Neuronal stem cell (in vitro differentiated cells): ENCODE measurements at regions not wholly inside any gene's neighbourhood (a gene's known extent, or its start where the extent isn't known, plus 50 kb on each side); places are given as distances from the start of the nearest gene placed in this dataset.
"Not testable (repeated sequence)": the region's sequence is repeated elsewhere in the genome, so short reads cannot be mapped to it uniquely, and the experiment has no call there.

ENCODE experiments used
- DNase-seq: peaks from one replicate; pipeline ENCODE4 v3.0.0-alpha.2; 2013; ENCODE audit warnings: low spot score
- H2AFZ ChIP-seq: one replicate; pipeline ENCODE4 v1.6.1; 2013; ENCODE audit warnings: mild to moderate bottlenecking, low read length, inconsistent platforms
- H2AK5ac ChIP-seq: 2 replicates; pipeline ENCODE4 v1.6.1; 2013; ENCODE audit warnings: low read depth, mild to moderate bottlenecking, inconsistent platforms, low read length, moderate library complexity, mixed read lengths
- H2BK120ac ChIP-seq: 2 replicates; pipeline ENCODE4 v1.6.1; 2013; ENCODE audit warnings: low read depth, mild to moderate bottlenecking, inconsistent platforms, low read length, moderate library complexity, mixed read lengths
- H2BK12ac ChIP-seq: one replicate; pipeline ENCODE4 v1.6.1; 2013; ENCODE audit warnings: low read length, inconsistent platforms
- H2BK15ac ChIP-seq: 2 replicates; pipeline ENCODE4 v1.6.1; 2013; ENCODE audit warnings: mild to moderate bottlenecking, low read length, inconsistent platforms, mixed read lengths
- H2BK5ac ChIP-seq: one replicate; pipeline ENCODE4 v1.6.1; 2013; ENCODE audit warnings: inconsistent platforms, mild to moderate bottlenecking, low read length, moderate library complexity
- H3K14ac ChIP-seq: one replicate; pipeline ENCODE4 v1.6.1; 2013; ENCODE audit warnings: low read length, inconsistent platforms
- H3K18ac ChIP-seq: 2 replicates; pipeline ENCODE4 v1.6.1; 2013; ENCODE audit warnings: low read length, inconsistent platforms
- H3K23ac ChIP-seq: 2 replicates; pipeline ENCODE4 v1.6.1; 2013; ENCODE audit warnings: low read depth, mild to moderate bottlenecking, mixed read lengths, low read length, inconsistent platforms; ENCODE audit not compliant: poor library complexity
- H3K27ac ChIP-seq: replicated peaks from 3 replicates; pipeline ENCODE4 v1.5.1; 2013; ENCODE audit warnings: low read length, inconsistent platforms
- H3K27me3 ChIP-seq, 3 experiments: 2 replicates each; pipeline ENCODE4 v1.6.1; 2013; ENCODE audit warnings: low read length in 3 of 3, mild to moderate bottlenecking in 2 of 3, inconsistent platforms in 1 of 3, low read depth in 1 of 3, mixed read lengths in 1 of 3, moderate library complexity in 1 of 3; ENCODE audit not compliant: control insufficient read depth in 3 of 3, insufficient read depth in 3 of 3
- H3K36me3 ChIP-seq, 2 donors: replicated peaks in 1 of 2; 2 replicates each; pipeline ENCODE4 v1.6.1; 2013; ENCODE audit warnings: low read length in 2 of 2; ENCODE audit not compliant: control insufficient read depth in 2 of 2, insufficient read depth in 2 of 2
- H3K4ac ChIP-seq: 2 replicates; pipeline ENCODE4 v1.6.1; 2013; ENCODE audit warnings: inconsistent platforms, mild to moderate bottlenecking, low read length, moderate library complexity
- H3K4me1 ChIP-seq, 2 donors: 1 replicate in 1 of 2; 2 replicates in 1 of 2; pipeline ENCODE4 v1.6.1; 2013; ENCODE audit warnings: low read length in 2 of 2, low read depth in 1 of 2; ENCODE audit not compliant: control insufficient read depth in 2 of 2, insufficient read depth in 1 of 2
- H3K4me2 ChIP-seq: one replicate; pipeline ENCODE4 v1.6.1; 2013; ENCODE audit warnings: mild to moderate bottlenecking, low read length, inconsistent platforms; ENCODE audit not compliant: insufficient read depth, poor library complexity, severe bottlenecking
- H3K4me3 ChIP-seq, 2 donors: 2 replicates each; pipeline ENCODE4 v1.5.1; 2013; ENCODE audit warnings: low read length in 2 of 2, mild to moderate bottlenecking in 2 of 2, inconsistent platforms in 1 of 2, moderate library complexity in 1 of 2
- H3K79me1 ChIP-seq: one replicate; pipeline ENCODE4 v1.6.1; 2013; ENCODE audit warnings: low read depth, mild to moderate bottlenecking, inconsistent platforms, low read length, moderate library complexity
- H3K9ac ChIP-seq: one replicate; pipeline ENCODE4 v1.6.1; 2013; ENCODE audit warnings: mild to moderate bottlenecking, low read depth, low read length, inconsistent platforms; ENCODE audit not compliant: poor library complexity
- H3K9me3 ChIP-seq, 2 donors: replicated peaks in 1 of 2; 2 replicates each; pipeline versions ENCODE3 to v1.6.1; 2013; ENCODE audit warnings: low read length in 2 of 2, mild to moderate bottlenecking in 2 of 2, inconsistent platforms in 1 of 2, low read depth in 1 of 2, mixed read lengths in 1 of 2, moderate library complexity in 1 of 2; ENCODE audit not compliant: control insufficient read depth in 2 of 2, insufficient read depth in 1 of 2
- H4K8ac ChIP-seq: one replicate; pipeline ENCODE4 v1.6.1; 2013; ENCODE audit warnings: low read depth, mild to moderate bottlenecking, inconsistent platforms, low read length, moderate library complexity
- H4K91ac ChIP-seq: one replicate; pipeline ENCODE4 v1.6.1; 2013; ENCODE audit warnings: low read length, low read depth, mild to moderate bottlenecking, inconsistent platforms; ENCODE audit not compliant: poor library complexity
- WGBS, 2 donors: extraction: QIAGEN DNeasy Blood & Tissue Kit; methylation state at CpG; one replicate each; pipeline ENCODE4 v1.1.7; 2013; ENCODE audit warnings: missing lambda C conversion rate in 2 of 2, mixed read lengths in 1 of 2; ENCODE audit not compliant: insufficient read length in 2 of 2, insufficient replicate concordance in 1 of 2; ENCODE audit errors: extremely low coverage in 2 of 2; 5-methylcytosine and 5-hydroxymethylcytosine counted together

GRCh38 chr2:84300001-84300695, 158.9 kb downstream of the SUCLG1 start:
- not testable (repeated sequence) for DNase-seq, H2BK15ac ChIP-seq, H2BK120ac ChIP-seq, H3K18ac ChIP-seq, H2AFZ ChIP-seq, H3K4me3 ChIP-seq, H3K27me3 ChIP-seq, H2BK5ac ChIP-seq, H3K4me1 ChIP-seq, H3K9ac ChIP-seq, H4K8ac ChIP-seq, H3K23ac ChIP-seq, H2BK12ac ChIP-seq, H3K14ac ChIP-seq, H3K4me2 ChIP-seq, H3K4ac ChIP-seq, H3K27ac ChIP-seq, H3K9me3 ChIP-seq, H4K91ac ChIP-seq, H3K79me1 ChIP-seq, H3K36me3 ChIP-seq, H2AK5ac ChIP-seq
- WGBS, 2 donors: no CpG with 5 or more reads among the region's 8 CpGs

DNA sequence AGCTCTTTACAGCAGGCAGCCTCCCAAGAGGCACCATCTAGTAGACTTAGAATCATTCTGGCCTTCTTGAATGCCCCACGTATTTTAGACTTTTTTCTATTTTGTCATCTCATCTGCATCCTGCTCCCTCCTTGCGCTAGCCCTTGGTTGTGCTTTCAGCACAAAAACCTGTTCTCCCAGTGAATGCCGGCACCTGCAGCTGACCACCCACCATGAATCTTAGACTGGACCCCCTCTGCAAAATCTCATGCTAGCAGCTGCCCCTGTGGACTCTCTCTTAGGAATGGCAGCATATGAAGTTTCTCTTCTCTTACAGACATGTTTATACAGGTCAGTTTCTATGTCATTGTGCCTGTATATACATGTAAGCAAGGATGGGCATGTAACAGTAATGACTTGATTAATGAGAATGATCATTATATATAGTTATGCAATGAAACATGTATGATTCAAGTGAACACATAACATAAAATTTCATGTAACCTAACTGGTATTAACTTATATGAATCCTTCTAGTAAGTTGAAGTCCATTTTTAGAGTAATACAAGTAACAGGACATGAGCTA, 159.8 kb downstream of the SUCLG1 start:
- no peak overlapping the region for H2BK120ac ChIP-seq
- no peak overlapping the region for H2AK5ac ChIP-seq
- H3K4me2 ChIP-seq: no peak overlapping the region
- WGBS, 2 donors: no CpG with 5 or more reads among the region's 3 CpGs
- no peak overlapping the region for H2BK5ac ChIP-seq
- H4K91ac ChIP-seq: no peak overlapping the region
- H2BK12ac ChIP-seq: no peak overlapping the region
- H3K9ac ChIP-seq: no peak overlapping the region
- peaks cover 0 to 2% of the 10 kb centered on the region in 2 donors for H3K4me1 ChIP-seq
- no peak overlapping the region for H3K14ac ChIP-seq
- H3K27ac ChIP-seq: no peak overlapping the region
- H3K9me3 ChIP-seq: no peaks in the 10 kb centered on the region
- no peaks in the 10 kb centered on the region for H3K79me1 ChIP-seq
- no peak overlapping the region for H3K18ac ChIP-seq
- H3K36me3 ChIP-seq: no peaks in the 10 kb centered on the region
- H4K8ac ChIP-seq: no peak overlapping the region
- H3K4me3 ChIP-seq: no peak overlapping the region
- H3K23ac ChIP-seq: no peak overlapping the region
- H3K27me3 ChIP-seq: no peaks in the 10 kb centered on the region
- H2BK15ac ChIP-seq: no peak overlapping the region
- no peak for DNase-seq
- H2AFZ ChIP-seq: no peak overlapping the region
- H3K4ac ChIP-seq: no peak overlapping the region

GRCh38 chr2:84297155-84297554, 161.9 kb downstream of the SUCLG1 start:
- H2BK12ac ChIP-seq: no peak overlapping the region
- no peak overlapping the region for H3K23ac ChIP-seq
- no peak overlapping the region for H3K4me3 ChIP-seq
- H3K4me2 ChIP-seq: no peak overlapping the region
- H3K9ac ChIP-seq: no peak overlapping the region
- no peak overlapping the region for H2BK15ac ChIP-seq
- H3K36me3 ChIP-seq: no peaks in the 10 kb centered on the region
- H3K4me1 ChIP-seq: peaks cover 0 to 2% of the 10 kb centered on the region in 2 donors
- H3K27ac ChIP-seq: no peak overlapping the region
- H2BK5ac ChIP-seq: no peak overlapping the region
- no peak overlapping the region for H2AK5ac ChIP-seq
- no peak for DNase-seq
- H3K14ac ChIP-seq: no peak overlapping the region
- no peaks in the 10 kb centered on the region for H3K27me3 ChIP-seq
- H3K4ac ChIP-seq: no peak overlapping the region
- no CpG with 5 or more reads among the region's 3 CpGs for WGBS, 2 donors
- H2AFZ ChIP-seq: no peak overlapping the region
- H4K8ac ChIP-seq: no peak overlapping the region
- no peaks in the 10 kb centered on the region for H3K79me1 ChIP-seq
- no peak overlapping the region for H3K18ac ChIP-seq
- H2BK120ac ChIP-seq: no peak overlapping the region
- no peaks in the 10 kb centered on the region for H3K9me3 ChIP-seq
- H4K91ac ChIP-seq: no peak overlapping the region

GRCh38 chr2:84293791-84294380, 165.2 kb downstream of the SUCLG1 start:
- Histone ChIP-seq H2AFZ (no peak overlapping the region), H2BK120ac (no peak overlapping the region), H3K14ac (no peak overlapping the region), H3K9ac (no peak overlapping the region), H2AK5ac (no peak overlapping the region), H3K4me1 (no peaks in the 10 kb centered on the region), H3K4me3 (no peak overlapping the region), H3K23ac (no peak overlapping the region), H2BK5ac (no peak overlapping the region), H3K79me1 (no peaks in the 10 kb centered on the region), H3K18ac (no peak overlapping the region), H3K4ac (no peak overlapping the region), H3K27me3 (no peaks in the 10 kb centered on the region), H3K4me2 (no peak overlapping the region), H4K91ac (no peak overlapping the region), H4K8ac (no peak overlapping the region), H3K36me3 (no peaks in the 10 kb centered on the region), H2BK15ac (no peak overlapping the region), H3K9me3 (peaks cover 0 to 2% of the 10 kb centered on the region in 2 donors), H2BK12ac (no peak overlapping the region), H3K27ac (no peak overlapping the region)
- no peak for DNase-seq
- no CpG with 5 or more reads among the region's 6 CpGs for WGBS, 2 donors
